ENCODE measurements at regions not wholly inside any gene's neighbourhood (a gene's known extent, or its start where the extent isn't known, plus 50 kb on each side); places are given as distances from the start of the nearest gene placed in this dataset.

DNA sequence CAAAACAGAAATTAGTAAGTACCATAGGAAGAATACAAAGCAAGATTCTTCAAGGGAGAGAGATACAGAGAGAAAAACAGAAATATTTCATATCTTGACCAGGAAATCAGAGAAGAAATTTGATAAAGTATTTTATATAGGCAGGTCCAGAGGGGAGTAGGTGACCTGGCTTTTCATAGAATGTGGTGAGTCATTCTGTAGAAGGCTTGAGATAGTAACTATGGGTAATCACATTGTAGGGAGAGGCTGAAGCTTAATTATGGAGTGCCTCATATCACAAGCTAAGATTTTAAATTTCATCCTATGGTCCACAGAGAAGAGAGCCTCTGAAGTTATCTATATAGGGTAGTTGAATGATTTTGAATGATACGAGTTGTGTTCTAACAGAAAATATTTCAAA, 195.0 kb upstream of the CYRIA start:
- TF ChIP-seq CTCF (IDR thresholded peaks at IDR 0.05; ENCODE audit: low read depth, low read length, missing control alignments) = no peak
- no peaks in the 10 kb centered on the region for H3K27me3 ChIP-seq (replicated peaks)
- in situ Hi-C loops (cut with HindIII; ENCODE audit: low pct_ligation_motif_present, low sequenced_read_pairs) = no loop called here
- no peak overlapping the region for H3K27ac ChIP-seq
- DNase-seq = no peak
- H3K4me3 ChIP-seq (ENCODE audit: low read depth, low read length) = no peak overlapping the region
- no peaks in the 10 kb centered on the region for H3K36me3 ChIP-seq (replicated peaks)

- no peak for DNase-seq
- Histone ChIP-seq H3K27ac (no peak overlapping the region), H3K27me3 (replicated peaks) (no peaks in the 10 kb centered on the region), H3K36me3 (replicated peaks) (no peaks in the 10 kb centered on the region), H3K4me3 (ENCODE audit: low read depth, low read length) (no peak overlapping the region)
- in situ Hi-C loops (cut with HindIII; ENCODE audit: low pct_ligation_motif_present, low sequenced_read_pairs) = no loop called here
- no peak for TF ChIP-seq CTCF (IDR thresholded peaks at IDR 0.05; ENCODE audit: low read depth, low read length, missing control alignments)
Measured at GRCh38 chr2:16855183-16855582, 189.5 kb upstream of the CYRIA start.

- no peak overlapping the region for H3K27ac ChIP-seq
- in situ Hi-C loops (cut with HindIII; ENCODE audit: low pct_ligation_motif_present, low sequenced_read_pairs) = no loop called here
- H3K27me3 ChIP-seq (replicated peaks) = no peaks in the 10 kb centered on the region
- TF ChIP-seq CTCF (IDR thresholded peaks at IDR 0.05; ENCODE audit: low read depth, low read length, missing control alignments) = no peak
- no peak for DNase-seq
- no peaks in the 10 kb centered on the region for H3K36me3 ChIP-seq (replicated peaks)
- H3K4me3 ChIP-seq (ENCODE audit: low read depth, low read length) = no peak overlapping the region
Measured at GRCh38 chr2:16853088-16853487, 187.5 kb upstream of the CYRIA start.

DNA sequence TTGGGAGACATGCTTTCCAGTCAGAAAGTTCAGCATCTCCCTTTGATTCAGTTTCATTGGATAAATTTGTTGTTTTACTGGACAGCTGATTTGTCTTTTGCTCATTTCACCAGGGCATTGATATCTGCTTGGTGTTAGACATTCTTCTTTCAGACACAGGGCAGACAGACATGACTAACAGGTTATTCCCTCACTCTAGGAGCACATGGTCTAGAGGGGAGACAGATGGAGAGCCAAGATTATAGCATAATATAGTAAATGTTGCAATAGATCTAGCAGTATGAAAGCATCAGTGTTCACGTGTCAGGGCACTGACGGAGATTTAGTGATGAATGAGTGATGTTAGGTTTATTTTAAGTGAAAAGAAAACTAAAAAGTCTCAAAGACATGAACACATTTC, 187.0 kb upstream of the CYRIA start:
- Histone ChIP-seq H3K27me3 (replicated peaks) (no peaks in the 10 kb centered on the region), H3K4me3 (ENCODE audit: low read depth, low read length) (no peak overlapping the region), H3K27ac (no peak overlapping the region), H3K36me3 (replicated peaks) (no peaks in the 10 kb centered on the region)
- no peak for TF ChIP-seq CTCF (IDR thresholded peaks at IDR 0.05; ENCODE audit: low read depth, low read length, missing control alignments)
- in situ Hi-C loops (cut with HindIII; ENCODE audit: low pct_ligation_motif_present, low sequenced_read_pairs) = no loop called here
- DNase-seq = peak; percentile 6

GRCh38 chr2:16851126-16851525, 185.5 kb upstream of the CYRIA start:
- Histone ChIP-seq H3K36me3 (replicated peaks) (no peaks in the 10 kb centered on the region), H3K27me3 (replicated peaks) (no peaks in the 10 kb centered on the region), H3K4me3 (ENCODE audit: low read depth, low read length) (no peak overlapping the region), H3K27ac (no peak overlapping the region)
- in situ Hi-C loops (cut with HindIII; ENCODE audit: low pct_ligation_motif_present, low sequenced_read_pairs) = no loop called here
- TF ChIP-seq CTCF (IDR thresholded peaks at IDR 0.05; ENCODE audit: low read depth, low read length, missing control alignments) = no peak
- no peak for DNase-seq

- Histone ChIP-seq H3K27ac (no peak overlapping the region), H3K36me3 (replicated peaks) (no peaks in the 10 kb centered on the region), H3K27me3 (replicated peaks) (no peaks in the 10 kb centered on the region), H3K4me3 (ENCODE audit: low read depth, low read length) (no peak overlapping the region)
- no peak for TF ChIP-seq CTCF (IDR thresholded peaks at IDR 0.05; ENCODE audit: low read depth, low read length, missing control alignments)
- DNase-seq = no peak
- in situ Hi-C loops (cut with HindIII; ENCODE audit: low pct_ligation_motif_present, low sequenced_read_pairs) = no loop called here
Measured at GRCh38 chr2:16840496-16841172, 175.0 kb upstream of the CYRIA start.

Data from brain microvascular endothelial cell (primary cell).